Umbilical cord (tissue), 1 donor: ENCODE measurements at regions not wholly inside any gene's neighbourhood (a gene's known extent, or its start where the extent isn't known, plus 50 kb on each side); places are given as distances from the start of the nearest gene placed in this dataset.
A peak's percentile ranks its signal among the peaks of the same experiment; 100 is the strongest.

Experiments used
- DNase-seq: peaks from one replicate; pipeline ENCODE4 v3.0.0-alpha.2; 2015; ENCODE audit warnings: low spot score

DNA sequence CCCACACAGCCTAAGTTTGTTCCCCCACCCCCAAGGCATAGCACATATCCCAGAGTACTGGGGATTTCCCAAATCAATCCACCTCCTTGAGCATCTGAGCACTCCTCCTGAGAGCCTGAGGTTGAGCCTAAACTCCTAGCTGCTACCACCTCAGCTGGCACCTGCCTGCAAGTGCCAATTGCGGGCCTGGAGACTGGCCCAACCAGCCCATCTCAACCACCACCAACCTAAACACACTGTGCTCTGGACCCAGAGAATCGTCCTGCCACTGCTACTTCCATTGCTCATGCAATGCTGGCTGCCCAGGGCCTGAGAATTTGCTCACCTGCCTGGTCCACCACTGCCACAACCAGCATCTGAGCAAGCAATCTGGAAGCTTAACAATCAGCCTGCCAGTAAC is 177.1 kb downstream of the FGF13 start:
- no peak for DNase-seq

DNA sequence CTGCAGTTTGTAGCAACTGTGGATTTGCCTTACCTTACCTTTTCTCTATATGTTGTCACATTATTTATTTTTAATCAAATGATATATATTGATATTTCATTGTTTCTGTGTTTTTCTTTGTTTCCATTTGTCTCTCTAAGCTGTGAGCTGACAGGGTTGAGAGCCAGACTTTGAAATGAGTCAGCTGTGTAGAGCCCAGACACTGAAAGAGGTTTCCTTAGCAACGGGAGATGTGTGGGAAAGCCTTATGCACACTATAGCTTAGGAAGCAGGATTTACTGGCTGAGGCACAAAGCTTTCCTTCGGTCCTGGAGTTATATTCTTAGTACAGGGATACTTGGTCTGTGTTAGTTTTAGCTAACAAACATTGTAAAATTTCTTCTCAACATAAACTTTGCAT is 192.2 kb downstream of the FGF13 start:
- peak; percentile 92 for DNase-seq

DNA sequence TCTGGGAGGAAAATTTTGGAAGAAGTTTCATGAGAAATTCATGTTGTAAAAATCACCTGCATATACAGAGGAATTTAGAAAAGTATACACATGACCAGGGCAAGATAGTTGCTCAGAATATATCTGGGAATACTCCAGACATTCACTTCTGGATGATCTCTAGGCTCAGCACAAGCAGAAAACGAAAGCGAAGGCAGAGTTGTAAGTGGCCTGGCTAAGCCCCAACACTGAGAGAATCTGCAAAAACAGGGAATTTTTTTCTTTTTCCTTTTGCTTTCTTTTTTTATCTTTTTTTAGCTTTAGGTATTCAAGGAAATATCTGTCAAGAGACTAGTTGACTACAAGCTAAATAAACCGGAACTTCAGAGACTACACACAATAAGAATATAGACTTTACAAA is 207.2 kb downstream of the FGF13 start:
- peak; percentile 52 for DNase-seq

DNA sequence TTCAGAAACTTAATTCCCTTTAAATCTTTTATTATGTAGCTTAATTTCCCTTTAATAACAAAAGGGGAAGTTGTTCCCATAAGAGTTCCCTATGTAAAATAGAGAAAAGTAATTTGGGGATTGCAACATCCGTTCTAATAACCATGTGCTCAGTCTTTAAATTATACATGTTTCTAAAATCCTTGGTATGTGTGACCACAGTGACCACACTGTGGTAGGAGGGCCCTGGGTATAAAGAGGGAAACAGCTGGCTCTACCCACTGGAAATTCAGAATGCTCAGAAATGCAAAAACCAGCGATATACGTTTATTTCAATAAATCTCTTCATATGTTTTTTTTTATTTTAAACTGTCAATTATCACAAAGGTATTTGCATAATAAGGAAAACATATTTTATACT is 219.1 kb downstream of the FGF13 start:
- DNase-seq, result no peak

DNA sequence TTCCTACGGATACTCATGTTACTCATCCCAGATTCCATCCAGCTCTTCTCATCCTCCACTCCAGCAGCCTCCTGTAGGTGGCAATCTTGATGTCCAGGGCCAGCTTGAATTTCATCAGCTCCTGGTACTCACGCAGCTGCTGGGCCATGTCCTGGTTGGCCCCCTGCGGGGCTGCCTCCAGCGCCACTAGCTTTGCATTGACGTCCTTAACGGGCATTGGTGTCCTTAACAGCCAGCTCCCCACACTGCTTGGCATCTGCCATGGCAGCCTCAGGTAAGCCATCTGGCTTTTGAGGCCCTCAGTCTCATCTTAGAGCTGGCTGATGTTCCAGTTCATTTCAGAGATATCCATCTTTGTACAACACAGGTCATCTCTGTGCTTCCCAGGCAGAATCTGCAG is 223.7 kb downstream of the FGF13 start:
- DNase-seq, result no peak

DNA sequence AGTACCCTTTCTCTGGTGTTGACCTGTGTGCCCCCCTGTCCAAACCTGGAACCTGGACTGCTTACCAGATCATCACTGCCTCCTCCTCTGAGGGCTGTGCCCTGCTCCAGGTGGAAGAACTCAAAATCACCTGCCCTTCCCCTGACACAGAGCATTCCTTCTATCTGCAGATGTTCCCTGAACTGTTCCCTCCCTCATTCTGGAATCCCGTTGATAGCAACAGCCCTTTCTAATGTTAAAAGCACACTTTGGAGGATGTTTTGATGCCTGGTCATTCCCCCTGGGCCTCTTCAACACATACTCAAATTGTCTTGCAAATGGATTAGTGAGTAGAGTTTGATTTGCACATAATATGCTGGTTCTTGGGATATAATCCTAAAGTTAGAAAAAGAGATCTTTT is 225.8 kb downstream of the FGF13 start:
- no peak for DNase-seq

DNA sequence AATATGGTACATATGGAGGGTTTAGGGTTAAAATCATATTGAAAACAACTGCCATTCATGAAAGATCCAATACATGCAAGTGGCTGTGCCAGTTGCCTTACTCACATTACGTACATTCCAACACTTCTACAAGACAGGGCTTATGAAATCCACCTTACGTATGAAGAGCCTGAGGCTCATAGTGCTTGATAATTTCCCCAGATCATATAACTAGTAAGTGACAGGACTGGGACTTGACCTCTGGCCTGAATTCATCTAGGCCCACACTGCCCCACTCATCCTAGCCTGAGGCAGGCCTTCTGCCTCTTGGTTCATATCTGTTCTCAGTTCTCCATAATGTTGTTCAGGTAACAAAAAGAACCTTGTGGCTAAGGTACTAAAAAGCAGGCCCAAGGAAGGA is 226.3 kb downstream of the FGF13 start:
- no peak for DNase-seq

DNA sequence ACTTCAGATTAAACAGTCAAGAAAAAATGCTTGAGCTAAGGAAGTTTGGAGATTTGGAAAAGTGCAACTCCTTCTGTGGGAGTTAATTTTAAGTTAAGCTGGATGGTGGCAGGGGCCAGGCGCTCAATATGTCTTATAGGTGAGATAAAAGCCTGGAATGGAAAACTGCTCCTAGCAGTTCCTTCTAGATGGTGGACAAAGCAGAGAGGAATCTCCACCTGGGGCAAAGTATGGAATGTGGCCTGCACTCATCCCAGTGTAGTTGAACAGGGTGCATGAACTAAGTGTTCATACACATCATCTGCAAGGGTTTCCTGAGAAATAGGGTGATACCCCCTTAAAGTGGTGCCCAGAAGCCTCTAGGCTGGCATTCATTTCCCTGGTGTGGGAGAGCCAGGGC is 227.1 kb downstream of the FGF13 start:
- no peak for DNase-seq

DNA sequence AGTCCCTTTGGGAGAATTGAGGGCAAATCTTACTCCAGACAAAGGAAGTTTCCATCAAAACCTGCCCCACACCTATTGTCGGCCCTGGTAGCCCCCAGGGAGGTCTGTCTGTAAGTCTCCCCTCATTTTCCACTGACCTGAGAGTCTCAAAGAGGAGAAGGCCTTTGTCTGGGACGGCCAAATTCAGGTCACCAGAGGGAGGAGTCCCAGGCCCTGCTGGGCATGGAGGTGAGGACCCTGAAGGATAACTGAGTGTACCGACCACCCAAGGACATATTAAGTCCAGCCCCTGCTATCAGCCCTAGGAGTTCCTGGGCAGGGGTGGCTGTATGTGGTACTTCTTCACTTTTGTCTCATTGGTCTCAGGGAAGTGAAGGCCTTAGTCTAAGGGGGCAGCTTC is 229.9 kb downstream of the FGF13 start:
- DNase-seq, result no peak

DNA sequence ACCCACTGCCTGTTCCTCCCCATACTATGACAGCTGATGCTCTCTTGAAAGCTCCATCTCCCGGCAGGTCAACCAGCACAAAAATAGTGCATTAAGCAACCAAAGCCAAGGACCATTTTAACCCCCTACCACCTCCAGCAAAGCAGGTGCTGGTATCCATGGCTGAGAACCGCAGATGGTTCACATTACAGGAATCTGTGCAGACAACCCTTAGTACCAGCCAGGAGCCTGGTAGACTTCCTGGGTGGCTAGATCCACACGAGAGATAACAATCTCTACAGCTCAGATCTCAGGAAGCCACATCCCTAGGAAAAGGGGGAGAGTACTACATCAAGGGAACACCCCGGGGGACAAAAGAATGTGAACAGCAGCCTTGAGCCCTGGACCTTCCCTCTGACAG is 248.0 kb downstream of the FGF13 start:
- DNase-seq, result no peak
